ENCODE measurements at regions not wholly inside any gene's neighbourhood (a gene's known extent, or its start where the extent isn't known, plus 50 kb on each side); places are given as distances from the start of the nearest gene placed in this dataset.

- H3K4me3 Mint-ChIP-seq (ENCODE audit: unreplicated experiment): no peak overlapping the region
- FAIRE-seq (no peak), DNase-seq (ENCODE audit: low read depth) (no peak)
- no peak for TF ChIP-seq EZH2 (IDR thresholded peaks at IDR 0.05; ENCODE audit: insufficient read depth, low read length)
- TF ChIP-seq CTCF (IDR thresholded peaks at IDR 0.05; ENCODE audit: insufficient read depth, low read depth, low read length): no peak
- Histone ChIP-seq H2AFZ (ENCODE audit: low read depth, low read length) (no peak overlapping the region), H3K4me3 (ENCODE audit: insufficient read depth, low read depth, low read length) (no peak overlapping the region), H3K9me3 (ENCODE audit: insufficient read depth, low read depth, low read length) (no peaks in the 10 kb centered on the region), H3K4me2 (ENCODE audit: low read length) (no peak overlapping the region), H3K27me3 (ENCODE audit: insufficient read depth, low read length) (peaks cover under 1% of the 10 kb centered on the region), H3K9ac (ENCODE audit: low read length) (no peak overlapping the region), H3K79me2 (ENCODE audit: insufficient read depth, low read length) (no peaks in the 10 kb centered on the region), H3K4me1 (ENCODE audit: insufficient read depth, low read length) (no peaks in the 10 kb centered on the region), H4K20me1 (ENCODE audit: insufficient read depth, low read length) (no peaks in the 10 kb centered on the region), H3K36me3 (ENCODE audit: insufficient read depth, low read length) (no peaks in the 10 kb centered on the region), H3K27ac (ENCODE audit: low read depth, low read length) (no peak overlapping the region)
- no peaks in the 10 kb centered on the region for H3K36me3 Mint-ChIP-seq (ENCODE audit: low read depth, unreplicated experiment)
- H3K27me3 Mint-ChIP-seq (ENCODE audit: low read depth, unreplicated experiment): no peaks in the 10 kb centered on the region
- H3K9me3 Mint-ChIP-seq (ENCODE audit: unreplicated experiment): no peaks in the 10 kb centered on the region
- peaks cover 21% of the 10 kb centered on the region for H3K4me1 Mint-ChIP-seq (ENCODE audit: low read depth, unreplicated experiment)
- H3K27ac Mint-ChIP-seq (ENCODE audit: unreplicated experiment): peak overlapping the region; percentile 82
Observed at GRCh38 chr6:137362878-137363804, 131.1 kb downstream of the OLIG3 start.

- H3K4me2 ChIP-seq (ENCODE audit: low read length): no peak overlapping the region
- H4K20me1 ChIP-seq (ENCODE audit: insufficient read depth, low read length): no peaks in the 10 kb centered on the region
- H3K27ac ChIP-seq (ENCODE audit: low read depth, low read length): no peak overlapping the region
- no peaks in the 10 kb centered on the region for H3K4me1 ChIP-seq (ENCODE audit: insufficient read depth, low read length)
- H3K27ac Mint-ChIP-seq (ENCODE audit: unreplicated experiment): no peak overlapping the region
- H3K9ac ChIP-seq (ENCODE audit: low read length): no peak overlapping the region
- no peak overlapping the region for H3K4me3 Mint-ChIP-seq (ENCODE audit: unreplicated experiment)
- H2AFZ ChIP-seq (ENCODE audit: low read depth, low read length): no peak overlapping the region
- H3K4me3 ChIP-seq (ENCODE audit: insufficient read depth, low read depth, low read length): no peak overlapping the region
- DNase-seq (ENCODE audit: low read depth) (no peak), FAIRE-seq (no peak)
- no peaks in the 10 kb centered on the region for H3K36me3 ChIP-seq (ENCODE audit: insufficient read depth, low read length)
- H3K27me3 ChIP-seq (ENCODE audit: insufficient read depth, low read length): peaks cover 5% of the 10 kb centered on the region
- H3K4me1 Mint-ChIP-seq (ENCODE audit: low read depth, unreplicated experiment): peaks cover 20% of the 10 kb centered on the region
- no peaks in the 10 kb centered on the region for H3K9me3 Mint-ChIP-seq (ENCODE audit: unreplicated experiment)
- no peaks in the 10 kb centered on the region for H3K79me2 ChIP-seq (ENCODE audit: insufficient read depth, low read length)
- no peaks in the 10 kb centered on the region for H3K36me3 Mint-ChIP-seq (ENCODE audit: low read depth, unreplicated experiment)
- no peak for TF ChIP-seq EZH2 (IDR thresholded peaks at IDR 0.05; ENCODE audit: insufficient read depth, low read length)
- no peak for TF ChIP-seq CTCF (IDR thresholded peaks at IDR 0.05; ENCODE audit: insufficient read depth, low read depth, low read length)
- H3K9me3 ChIP-seq (ENCODE audit: insufficient read depth, low read depth, low read length): no peaks in the 10 kb centered on the region
- no peaks in the 10 kb centered on the region for H3K27me3 Mint-ChIP-seq (ENCODE audit: low read depth, unreplicated experiment)
Observed at GRCh38 chr6:137361701-137362100, 132.5 kb downstream of the OLIG3 start.

DNA sequence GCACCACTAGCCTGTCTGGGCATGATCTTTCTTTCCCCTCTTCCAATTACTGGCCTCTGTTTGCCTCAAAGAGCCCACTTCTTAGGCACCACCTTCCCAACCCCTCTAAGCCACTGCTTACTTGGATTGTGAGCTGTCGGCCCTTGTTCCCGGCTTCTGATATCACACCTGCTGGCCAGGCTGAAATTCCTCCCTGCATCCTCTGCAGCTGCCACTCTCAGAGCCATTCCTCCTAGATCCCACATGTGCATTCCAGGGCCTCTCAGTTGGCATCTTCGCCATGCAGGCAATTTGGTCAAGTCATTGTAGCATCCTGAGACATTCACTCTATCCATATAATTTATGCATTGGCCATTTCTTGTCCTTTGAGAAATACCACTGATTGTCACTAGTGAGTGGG, 135.9 kb downstream of the OLIG3 start:
- Histone ChIP-seq H3K27ac (ENCODE audit: low read depth, low read length) (no peak overlapping the region), H3K36me3 (ENCODE audit: insufficient read depth, low read length) (no peaks in the 10 kb centered on the region), H3K4me1 (ENCODE audit: insufficient read depth, low read length) (no peaks in the 10 kb centered on the region), H2AFZ (ENCODE audit: low read depth, low read length) (no peak overlapping the region), H4K20me1 (ENCODE audit: insufficient read depth, low read length) (no peaks in the 10 kb centered on the region), H3K9ac (ENCODE audit: low read length) (no peak overlapping the region), H3K4me2 (ENCODE audit: low read length) (no peak overlapping the region), H3K79me2 (ENCODE audit: insufficient read depth, low read length) (no peaks in the 10 kb centered on the region), H3K27me3 (ENCODE audit: insufficient read depth, low read length) (peaks cover 5% of the 10 kb centered on the region), H3K4me3 (ENCODE audit: insufficient read depth, low read depth, low read length) (no peak overlapping the region), H3K9me3 (ENCODE audit: insufficient read depth, low read depth, low read length) (no peaks in the 10 kb centered on the region)
- Mint-ChIP-seq H3K36me3 (ENCODE audit: low read depth, unreplicated experiment) (no peaks in the 10 kb centered on the region), H3K27ac (ENCODE audit: unreplicated experiment) (no peak overlapping the region), H3K27me3 (ENCODE audit: low read depth, unreplicated experiment) (no peaks in the 10 kb centered on the region), H3K4me1 (ENCODE audit: low read depth, unreplicated experiment) (peaks cover 19% of the 10 kb centered on the region), H3K4me3 (ENCODE audit: unreplicated experiment) (no peak overlapping the region), H3K9me3 (ENCODE audit: unreplicated experiment) (no peaks in the 10 kb centered on the region)
- no peak for FAIRE-seq
- no peak for TF ChIP-seq CTCF (IDR thresholded peaks at IDR 0.05; ENCODE audit: insufficient read depth, low read depth, low read length)
- TF ChIP-seq EZH2 (IDR thresholded peaks at IDR 0.05; ENCODE audit: insufficient read depth, low read length): no peak
- DNase-seq (ENCODE audit: low read depth): no peak
